HepG2 (cell line): ENCODE measurements at regions not wholly inside any gene's neighbourhood (a gene's known extent, or its start where the extent isn't known, plus 50 kb on each side); places are given as distances from the start of the nearest gene placed in this dataset.

Experiments
- ASH2L ChIP-seq: fragments of 300-600, 200-600 bp; sonication (generic); IDR thresholded peaks from 2 replicates; pipeline ENCODE4 v1.7.0; 2017; ENCODE audit warnings: low read depth, mild to moderate bottlenecking, moderate library complexity, mixed read lengths, low read length; ENCODE audit not compliant: insufficient read length
- BCL6 ChIP-seq: IDR thresholded peaks from 2 replicates; pipeline ENCODE4 v1.6.1; 2016; ENCODE audit warnings: missing genetic modification reagents, missing compliant biosample characterization
- CBFB ChIP-seq: sonication (generic); formaldehyde crosslinking; IDR thresholded peaks from 2 replicates; pipeline ENCODE4 v1.4.0; 2020; ENCODE audit warnings: missing genetic modification reagents
- EP300 ChIP-seq, 3 experiments: sonication (generic) in 1 of 3; formaldehyde crosslinking in 1 of 3; IDR thresholded peaks; 2 replicates each; pipeline versions ENCODE4 v1.5.1 to v1.6.1; 2011 to 2020; ENCODE audit warnings: low read depth in 2 of 3, low read length in 2 of 3, borderline replicate concordance in 1 of 3, improper control_type of control experiment in 1 of 3, mild to moderate bottlenecking in 1 of 3, missing genetic modification reagents in 1 of 3, moderate library complexity in 1 of 3
- GTF3A ChIP-seq: sonication (generic); formaldehyde crosslinking; conservative IDR thresholded peaks from 2 replicates; pipeline ENCODE4 v1.4.0; 2020; ENCODE audit warnings: mild to moderate bottlenecking, missing genetic modification reagents
- HMG20A ChIP-seq: IDR thresholded peaks from 2 replicates; pipeline ENCODE4 v1.6.1; 2016; ENCODE audit warnings: borderline replicate concordance
- MAFF ChIP-seq: IDR thresholded peaks from 2 replicates; pipeline ENCODE4 v1.6.1; 2011; ENCODE audit warnings: low read depth, low read length, improper control_type of control experiment
- MAFK ChIP-seq, 2 experiments: IDR thresholded peaks in 1 of 2; conservative IDR thresholded peaks in 1 of 2; 2 replicates each; pipeline ENCODE4 v1.6.1; 2011; ENCODE audit warnings: improper control_type of control experiment in 2 of 2, low read length in 2 of 2
- NR2F2 ChIP-seq: IDR thresholded peaks from 2 replicates; pipeline ENCODE4 v1.6.1; 2012; ENCODE audit warnings: low read depth, inconsistent platforms, borderline replicate concordance
- SAP130 ChIP-seq: IDR thresholded peaks from 2 replicates; pipeline ENCODE4 v1.6.1; 2016; ENCODE audit warnings: low read depth
- SIX4 ChIP-seq: sonication (generic); formaldehyde crosslinking; IDR thresholded peaks from 2 replicates; pipeline ENCODE4 v1.4.0; 2020; ENCODE audit warnings: missing genetic modification reagents
- SMYD3 ChIP-seq: sonication (generic); formaldehyde crosslinking; IDR thresholded peaks from 2 replicates; pipeline ENCODE4 v1.8.1; 2023; ENCODE audit warnings: mild to moderate bottlenecking, missing genetic modification reagents
- SOX13 ChIP-seq, 3 experiments: fragments of 450-650 bp in 1 of 3; sonication (generic) in 1 of 3; formaldehyde crosslinking in 1 of 3; IDR thresholded peaks in 2 of 3; conservative IDR thresholded peaks in 1 of 3; 2 replicates each; pipeline versions ENCODE4 v1.5.0 to v1.6.1; 2016 to 2020; ENCODE audit warnings: antibody characterized with exemption in 1 of 3, mild to moderate bottlenecking in 1 of 3, missing compliant biosample characterization in 1 of 3, missing genetic modification reagents in 1 of 3, moderate library complexity in 1 of 3
- SOX5 ChIP-seq: IDR thresholded peaks from 2 replicates; pipeline ENCODE4 v1.6.1; 2016; ENCODE audit warnings: borderline replicate concordance
- SRSF1 ChIP-seq: fragments of 200-400 bp; formaldehyde crosslinking; optimal IDR thresholded peaks from 2 replicates; pipeline ENCODE3; 2017; ENCODE audit warnings: mild to moderate bottlenecking, low read depth, low read length, moderate library complexity
- ZC3H13 ChIP-seq: sonication (generic); formaldehyde crosslinking; IDR thresholded peaks from 2 replicates; pipeline ENCODE4 v1.8.1; 2023; ENCODE audit warnings: mild to moderate bottlenecking, missing genetic modification reagents, moderate library complexity
- ZEB1 ChIP-seq: IDR thresholded peaks from 2 replicates; pipeline ENCODE4 v1.6.1; 2012; ENCODE audit warnings: mild to moderate bottlenecking, low read depth, inconsistent platforms; ENCODE audit not compliant: insufficient replicate concordance
- ZNF263 ChIP-seq: sonication (generic); formaldehyde crosslinking; IDR thresholded peaks from 2 replicates; pipeline ENCODE4 v1.4.0; 2020; ENCODE audit warnings: missing genetic modification reagents
- ZNF331 ChIP-seq: sonication (generic); formaldehyde crosslinking; IDR thresholded peaks from 2 replicates; pipeline ENCODE4 v1.4.0; 2020; ENCODE audit warnings: missing genetic modification reagents
- ZNF460 ChIP-seq: sonication (generic); formaldehyde crosslinking; IDR thresholded peaks from 2 replicates; pipeline ENCODE4 v1.5.1; 2020; ENCODE audit warnings: missing genetic modification reagents, mild to moderate bottlenecking, borderline replicate concordance
- ZNF598 ChIP-seq: sonication (generic); formaldehyde crosslinking; IDR thresholded peaks from 2 replicates; pipeline ENCODE4 v1.5.1; 2020; ENCODE audit warnings: mild to moderate bottlenecking, missing genetic modification reagents, borderline replicate concordance
- TF ChIP-seq, protein P1 (sequence below), 2 experiments: sonication (generic) in 1 of 2; formaldehyde crosslinking in 1 of 2; IDR thresholded peaks; 2 replicates each; pipeline versions ENCODE4 v1.4.0 to v1.6.1; 2016 to 2020; ENCODE audit warnings: borderline replicate concordance in 1 of 2, low read depth in 1 of 2, mild to moderate bottlenecking in 1 of 2, missing genetic modification reagents in 1 of 2
- TF ChIP-seq, protein P2 (sequence below): IDR thresholded peaks from 2 replicates; pipeline ENCODE4 v1.6.1; 2016; ENCODE audit warnings: mild to moderate bottlenecking

DNA sequence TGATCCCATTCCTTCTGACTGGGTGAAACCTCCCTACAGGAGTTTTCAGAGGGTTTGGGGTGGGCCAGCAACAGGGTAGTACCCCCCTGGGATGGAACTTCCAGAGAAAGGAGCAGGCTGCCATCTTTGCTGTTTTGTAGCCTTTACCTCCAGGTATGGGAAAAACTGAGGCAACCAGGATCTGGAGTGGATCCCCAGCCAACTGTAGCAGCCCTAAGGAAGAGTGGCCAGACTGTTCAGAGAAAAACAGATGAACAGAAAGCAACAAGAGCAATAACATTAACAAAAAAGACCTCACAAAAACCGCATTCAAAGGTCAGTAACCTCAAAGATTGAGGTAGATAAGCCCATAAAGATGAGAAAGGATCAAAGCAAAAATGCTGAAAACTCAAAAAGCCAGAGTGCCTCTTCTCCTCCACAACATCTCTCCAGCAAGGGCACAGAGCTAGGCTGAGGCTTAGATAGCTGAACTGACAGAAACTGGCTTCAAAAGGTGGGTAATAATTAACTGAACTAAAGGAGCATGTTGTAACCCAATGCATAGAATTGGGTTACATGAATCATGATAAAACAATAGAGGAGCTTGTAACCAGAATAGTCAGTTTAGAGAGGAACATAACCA lies 1288.6 kb upstream of the CNTN5 start (continued):
- TF ChIP-seq, protein P1, sequence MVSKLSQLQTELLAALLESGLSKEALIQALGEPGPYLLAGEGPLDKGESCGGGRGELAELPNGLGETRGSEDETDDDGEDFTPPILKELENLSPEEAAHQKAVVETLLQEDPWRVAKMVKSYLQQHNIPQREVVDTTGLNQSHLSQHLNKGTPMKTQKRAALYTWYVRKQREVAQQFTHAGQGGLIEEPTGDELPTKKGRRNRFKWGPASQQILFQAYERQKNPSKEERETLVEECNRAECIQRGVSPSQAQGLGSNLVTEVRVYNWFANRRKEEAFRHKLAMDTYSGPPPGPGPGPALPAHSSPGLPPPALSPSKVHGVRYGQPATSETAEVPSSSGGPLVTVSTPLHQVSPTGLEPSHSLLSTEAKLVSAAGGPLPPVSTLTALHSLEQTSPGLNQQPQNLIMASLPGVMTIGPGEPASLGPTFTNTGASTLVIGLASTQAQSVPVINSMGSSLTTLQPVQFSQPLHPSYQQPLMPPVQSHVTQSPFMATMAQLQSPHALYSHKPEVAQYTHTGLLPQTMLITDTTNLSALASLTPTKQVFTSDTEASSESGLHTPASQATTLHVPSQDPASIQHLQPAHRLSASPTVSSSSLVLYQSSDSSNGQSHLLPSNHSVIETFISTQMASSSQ (IDR thresholded peaks at IDR 0.05; ENCODE audit: low read depth) = peak; percentile 74
- TF ChIP-seq, protein P1 (CRISPR knock-in tag; IDR thresholded peaks at IDR 0.05; ENCODE audit: borderline replicate concordance) = peak; percentile 93; the same call in 1 of the 2 replicates
- TF ChIP-seq NR2F2 = peak; percentile 50; the same call in 1 of the 2 replicates
- no peak for TF ChIP-seq ZEB1
- TF ChIP-seq ZNF598 (CRISPR knock-in tag) = no peak
- peak; percentile 74; the same call in 1 of the 2 replicates for TF ChIP-seq SOX5
- TF ChIP-seq ASH2L = no peak
- peak; percentile 57 for TF ChIP-seq SIX4 (CRISPR knock-in tag)
- TF ChIP-seq, protein P2, sequence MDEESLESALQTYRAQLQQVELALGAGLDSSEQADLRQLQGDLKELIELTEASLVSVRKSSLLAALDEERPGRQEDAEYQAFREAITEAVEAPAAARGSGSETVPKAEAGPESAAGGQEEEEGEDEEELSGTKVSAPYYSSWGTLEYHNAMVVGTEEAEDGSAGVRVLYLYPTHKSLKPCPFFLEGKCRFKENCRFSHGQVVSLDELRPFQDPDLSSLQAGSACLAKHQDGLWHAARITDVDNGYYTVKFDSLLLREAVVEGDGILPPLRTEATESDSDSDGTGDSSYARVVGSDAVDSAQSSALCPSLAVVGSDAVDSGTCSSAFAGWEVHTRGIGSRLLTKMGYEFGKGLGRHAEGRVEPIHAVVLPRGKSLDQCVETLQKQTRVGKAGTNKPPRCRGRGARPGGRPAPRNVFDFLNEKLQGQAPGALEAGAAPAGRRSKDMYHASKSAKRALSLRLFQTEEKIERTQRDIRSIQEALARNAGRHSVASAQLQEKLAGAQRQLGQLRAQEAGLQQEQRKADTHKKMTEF = no peak
- TF ChIP-seq ZNF460 (CRISPR knock-in tag) = no peak
- TF ChIP-seq GTF3A (CRISPR knock-in tag) = no peak
- TF ChIP-seq SRSF1 = no peak
- peak; percentile 66; the same call in 1 of the 2 replicates for TF ChIP-seq HMG20A (CRISPR knock-in tag)
- TF ChIP-seq SMYD3 (CRISPR knock-in tag) = no peak
- TF ChIP-seq ZNF331 = peak; percentile 57; the same call in 1 of the 2 replicates
- TF ChIP-seq BCL6 (CRISPR knock-in tag) = peak; percentile 62
- TF ChIP-seq ZC3H13 = no peak
- peak; percentile 71; the same call in 1 of the 2 replicates for TF ChIP-seq CBFB
- peak; percentile 31; the same call in 1 of the 2 replicates for TF ChIP-seq MAFF
- peak; percentile 23; the same call in 1 of the 2 replicates for TF ChIP-seq SAP130
- TF ChIP-seq EP300 (IDR thresholded peaks at IDR 0.05; ENCODE audit: low read depth in 2 of 2, low read length in 2 of 2) = peak in 1 of 2 experiments; percentile 53; a peak in 2 of 4 replicates
- TF ChIP-seq EP300 (CRISPR knock-in tag; IDR thresholded peaks at IDR 0.05; ENCODE audit: borderline replicate concordance) = no peak
- TF ChIP-seq SOX13 (IDR thresholded peaks at IDR 0.05) = no peak
- peak in 1 of 2 experiments; percentile 82; a peak in 2 of 4 replicates for TF ChIP-seq SOX13 (CRISPR knock-in tag; conservative IDR thresholded peaks at IDR 0.05 in 1 of 2, IDR thresholded peaks at IDR 0.05 in 1 of 2)
- peak in 1 of 2 experiments; percentile 47; a peak in 2 of 4 replicates for TF ChIP-seq MAFK (conservative IDR thresholded peaks at IDR 0.05 in 1 of 2, IDR thresholded peaks at IDR 0.05 in 1 of 2; ENCODE audit: low read length in 2 of 2)
- TF ChIP-seq ZNF263 (CRISPR knock-in tag) = no peak
